Fibroblast of peridontal ligament (primary cell): ENCODE measurements at regions not wholly inside any gene's neighbourhood (a gene's known extent, or its start where the extent isn't known, plus 50 kb on each side); places are given as distances from the start of the nearest gene placed in this dataset.

ENCODE experiments used
- DNase-seq: peaks from one replicate; pipeline ENCODE4 v3.0.0-alpha.2; 2010; ENCODE audit errors: extremely low read depth

GRCh38 chr10:61091531-61091930 is 147.5 kb upstream of the RHOBTB1 start:
- DNase-seq: no peak

- no peak for DNase-seq
Observed at GRCh38 chr10:61089251-61089650, 145.3 kb upstream of the RHOBTB1 start.

DNA sequence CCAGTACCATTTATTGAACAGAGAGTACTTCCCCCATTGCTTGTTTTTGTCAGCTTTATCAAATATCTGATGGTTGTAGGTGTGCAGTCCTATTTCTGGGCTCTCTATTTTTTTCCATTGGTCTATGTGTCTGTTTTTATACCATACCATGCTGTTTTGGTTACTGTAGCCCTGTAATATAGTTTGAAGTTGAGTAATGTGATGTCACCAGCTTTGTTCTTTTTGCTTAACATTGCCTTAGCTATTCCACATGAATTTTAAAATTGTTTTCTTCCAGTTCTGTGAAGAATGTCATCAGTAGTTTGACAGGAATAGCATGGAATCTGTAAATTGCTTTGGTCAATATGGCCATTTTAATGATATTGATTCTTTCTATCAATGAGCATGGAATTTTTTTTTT is 140.5 kb upstream of the RHOBTB1 start:
- DNase-seq: no peak

DNA sequence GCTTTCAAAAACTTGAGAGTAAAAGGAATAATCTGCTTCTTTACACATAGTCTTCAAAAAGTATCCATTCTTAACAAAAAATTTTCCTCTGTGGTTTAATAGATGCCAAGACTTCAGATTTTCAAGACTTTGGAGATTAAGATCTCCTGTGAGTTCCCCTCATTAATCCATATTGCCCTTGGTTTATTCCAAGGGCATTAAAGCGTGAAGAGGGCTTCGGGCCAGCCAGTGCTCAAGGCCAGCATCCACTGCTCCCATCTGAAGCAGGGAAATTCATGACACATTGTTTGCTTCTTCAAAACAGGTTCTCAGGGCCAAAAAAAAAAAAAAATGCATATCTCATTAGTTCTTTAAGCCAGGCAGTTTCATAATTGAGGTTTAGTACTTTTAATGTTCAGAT is 137.3 kb upstream of the RHOBTB1 start:
- DNase-seq: no peak

GRCh38 chr10:61078542-61079275 is 134.7 kb upstream of the RHOBTB1 start:
- peak; percentile 66 for DNase-seq

DNA sequence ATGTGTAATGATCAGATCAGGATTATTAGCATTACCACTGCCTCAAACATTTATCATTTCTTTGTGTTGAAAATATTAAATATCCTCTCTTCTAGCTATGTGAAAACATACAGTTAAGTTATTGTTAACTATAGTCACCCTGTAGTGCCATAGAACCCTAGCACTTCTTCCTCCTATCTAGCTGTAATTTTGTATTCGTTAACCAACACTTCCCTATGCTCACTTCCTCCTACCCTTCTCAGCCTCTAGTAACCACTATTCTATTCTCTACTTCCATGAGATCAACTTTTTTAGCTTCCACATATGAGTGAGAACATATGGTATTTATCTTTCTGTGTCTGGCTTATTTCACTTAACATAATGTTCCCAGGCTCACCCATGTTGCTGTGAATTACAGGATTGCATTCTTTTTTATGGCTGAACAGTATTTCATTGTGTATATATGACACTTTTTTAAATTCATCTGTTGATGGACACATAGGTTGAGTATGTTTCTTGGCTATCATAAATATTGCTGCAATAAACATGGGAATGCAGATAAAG is 132.7 kb upstream of the RHOBTB1 start:
- DNase-seq: no peak

GRCh38 chr10:61073391-61073790 is 129.4 kb upstream of the RHOBTB1 start:
- DNase-seq: no peak

GRCh38 chr10:61071580-61071979 is 127.6 kb upstream of the RHOBTB1 start:
- no peak for DNase-seq

- no peak for DNase-seq
Observed at GRCh38 chr10:61068471-61068870, 124.5 kb upstream of the RHOBTB1 start.

DNA sequence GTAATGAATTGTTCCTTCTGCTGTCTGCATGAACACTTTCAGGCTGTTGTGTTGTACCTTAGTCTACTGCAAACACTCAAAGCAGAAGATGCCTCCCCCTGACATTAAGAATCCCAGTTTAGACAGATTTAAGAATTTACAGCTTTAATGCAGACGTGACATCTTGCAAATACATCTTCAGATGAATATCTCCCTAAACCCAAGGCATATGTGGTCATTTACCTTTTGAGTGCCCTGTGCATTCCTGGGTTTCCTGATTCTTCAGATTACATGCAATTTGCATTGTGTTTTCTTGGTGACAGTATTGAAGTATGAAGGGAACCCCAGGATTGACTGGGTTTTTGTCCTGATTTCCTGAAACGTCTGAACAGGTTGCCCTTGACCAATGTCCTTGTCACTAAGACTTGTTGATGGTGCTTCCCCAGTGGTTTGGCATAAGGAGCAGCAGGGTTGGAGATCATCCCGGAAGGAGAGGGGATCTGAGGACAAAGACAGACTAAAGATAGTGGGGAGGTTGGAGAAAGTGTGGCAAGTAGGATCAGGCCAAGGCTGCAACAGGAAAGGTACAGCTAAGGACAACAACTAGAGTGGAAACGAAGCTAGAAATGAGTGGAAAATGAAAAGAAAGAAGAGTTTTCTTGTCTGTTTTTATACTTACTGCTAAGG is 123.8 kb upstream of the RHOBTB1 start:
- DNase-seq: no peak

DNA sequence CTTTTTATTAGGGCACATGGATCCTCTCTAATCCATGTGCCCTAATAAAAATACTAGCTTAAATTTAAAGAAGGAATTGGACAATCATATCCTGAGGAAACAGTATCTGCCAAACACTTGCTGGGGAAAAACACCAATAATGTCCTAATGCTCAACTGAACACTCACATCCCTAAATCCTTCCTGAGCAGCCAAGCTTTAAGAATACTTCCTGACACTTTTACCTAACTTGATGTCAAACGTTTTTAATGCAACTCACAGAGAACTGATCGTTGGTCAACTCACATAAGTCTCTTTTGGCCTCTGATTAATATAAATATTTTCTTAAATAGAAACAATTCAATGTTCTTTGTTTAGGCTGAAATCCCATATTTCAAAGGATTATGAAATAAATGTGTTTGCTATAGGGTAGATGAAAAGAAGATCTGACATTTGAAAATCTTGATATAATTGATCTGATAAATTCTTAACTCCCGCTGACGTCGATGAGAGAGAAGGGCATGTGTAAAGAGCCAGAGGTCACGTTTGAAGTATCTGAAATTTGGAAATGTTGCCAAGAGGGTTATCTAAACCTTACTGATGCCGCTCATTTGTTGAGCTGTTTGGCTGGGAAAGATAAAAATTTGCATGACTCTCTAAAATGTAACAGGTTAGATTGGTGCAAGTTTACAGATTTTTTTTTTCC is 122.8 kb upstream of the RHOBTB1 start:
- DNase-seq: no peak

DNA sequence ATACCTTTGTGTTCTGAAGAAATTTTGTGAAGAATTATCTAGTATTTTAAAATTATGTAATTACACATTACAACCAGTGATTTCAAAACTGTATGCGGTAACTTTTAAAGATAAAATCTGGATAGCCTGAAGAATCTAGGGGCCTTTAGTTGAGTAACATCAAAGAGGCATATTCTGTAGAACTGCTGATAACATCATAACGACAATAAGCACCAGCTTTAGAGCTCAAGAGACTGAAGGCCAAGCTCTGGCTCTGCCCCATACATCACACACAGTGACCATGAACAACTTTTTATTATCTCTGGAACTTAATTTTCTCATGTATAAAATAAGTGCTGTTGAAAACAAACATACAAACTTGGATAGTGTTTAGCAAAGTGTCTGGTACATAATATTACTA is 121.1 kb upstream of the RHOBTB1 start:
- no peak for DNase-seq

DNA sequence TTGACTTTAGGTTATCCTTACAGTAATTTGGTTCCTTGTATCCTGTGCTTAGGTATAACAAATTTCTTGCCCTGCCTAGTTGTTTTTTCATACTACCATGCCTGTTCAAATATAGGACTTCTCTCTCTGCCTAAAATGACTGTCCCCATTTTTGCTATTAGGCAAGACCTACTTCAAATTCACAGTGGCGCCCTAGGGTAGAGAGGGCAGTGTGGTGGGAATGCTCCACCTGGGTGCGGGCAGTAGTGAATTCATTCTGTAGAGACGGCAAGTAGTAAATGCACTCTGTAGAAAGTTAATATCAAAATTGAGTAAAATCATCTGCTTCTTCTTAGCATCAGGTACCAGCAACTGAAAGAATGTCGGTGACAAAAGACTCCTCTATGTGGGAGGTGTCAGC is 120.4 kb upstream of the RHOBTB1 start:
- DNase-seq: no peak

DNA sequence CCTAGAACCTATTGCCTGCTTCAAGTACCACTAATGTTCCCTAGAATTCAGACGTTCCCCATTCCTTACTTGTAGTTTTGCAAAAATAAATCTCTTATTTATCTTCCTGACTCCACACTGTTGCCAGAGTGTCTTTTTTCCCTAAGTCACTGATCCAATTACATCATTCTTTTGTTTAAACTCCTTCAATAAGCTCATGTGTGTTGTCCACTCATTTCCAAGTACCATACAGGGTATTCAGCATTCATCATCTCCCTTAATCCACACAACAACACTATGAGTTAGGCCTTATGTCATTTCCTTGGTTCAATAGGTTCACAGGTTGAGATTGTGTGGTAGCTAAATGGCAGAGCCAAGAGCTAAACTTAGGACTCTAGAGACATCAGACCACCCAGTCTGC is 119.9 kb upstream of the RHOBTB1 start:
- DNase-seq: no peak

DNA sequence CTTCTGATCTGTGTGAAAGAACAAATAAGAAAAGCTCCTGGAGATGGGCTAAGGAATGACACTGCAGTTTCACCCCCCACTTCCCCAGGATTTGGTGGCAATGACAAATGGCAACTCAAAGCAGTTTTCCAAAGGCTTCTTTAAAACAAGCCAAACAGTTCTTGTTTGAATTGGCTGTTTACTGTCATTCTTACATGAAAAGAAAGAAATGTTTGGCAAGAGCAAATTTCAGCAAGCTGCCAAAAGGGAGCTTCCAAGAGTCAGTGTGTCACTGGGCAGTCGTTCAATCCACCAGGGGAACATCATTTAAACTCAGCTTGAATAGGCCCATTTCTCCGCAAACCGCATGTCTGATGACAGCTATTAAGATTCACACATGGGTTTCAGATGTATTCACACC is 119.0 kb upstream of the RHOBTB1 start:
- DNase-seq: peak; percentile 31

GRCh38 chr10:61061923-61062504 is 118.0 kb upstream of the RHOBTB1 start:
- DNase-seq: no peak

GRCh38 chr10:61059636-61060035 is 115.7 kb upstream of the RHOBTB1 start:
- DNase-seq: no peak

DNA sequence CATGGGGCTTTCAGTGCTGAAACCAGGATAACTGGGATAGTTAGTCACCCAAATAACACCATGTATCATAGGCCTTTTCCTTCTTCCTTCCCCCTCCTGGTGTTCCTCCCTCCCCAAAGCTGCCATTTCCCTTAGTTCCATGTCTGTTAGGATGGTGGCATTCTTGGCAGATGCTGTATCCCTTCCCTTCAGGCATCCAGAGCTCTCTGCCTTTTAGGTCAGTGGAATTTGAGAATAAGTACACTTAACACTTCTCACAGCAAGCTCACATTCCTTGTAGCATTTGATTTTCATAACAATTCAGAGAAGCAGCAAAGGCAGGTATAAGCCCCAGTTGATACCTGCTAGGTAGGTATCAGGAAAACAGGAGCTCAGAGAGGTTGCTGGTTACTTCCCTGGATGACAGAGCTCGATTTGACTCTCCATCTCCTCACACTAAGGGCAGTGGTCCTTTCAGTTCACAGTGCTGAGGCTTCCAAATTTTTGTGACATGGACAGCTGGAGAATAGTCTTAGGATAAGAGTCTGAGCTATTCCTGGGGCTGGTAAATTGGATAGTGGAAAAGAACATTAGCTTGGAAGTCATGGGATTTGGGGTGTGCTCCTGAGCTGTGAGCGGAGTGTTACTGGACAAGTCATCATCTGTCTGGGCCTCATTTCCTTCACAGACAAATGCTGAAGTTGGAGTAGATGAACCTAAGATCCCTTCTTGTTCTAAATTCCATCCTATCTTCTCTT is 108.7 kb upstream of the RHOBTB1 start:
- no peak for DNase-seq

GRCh38 chr10:61051344-61051743 is 107.4 kb upstream of the RHOBTB1 start:
- no peak for DNase-seq

DNA sequence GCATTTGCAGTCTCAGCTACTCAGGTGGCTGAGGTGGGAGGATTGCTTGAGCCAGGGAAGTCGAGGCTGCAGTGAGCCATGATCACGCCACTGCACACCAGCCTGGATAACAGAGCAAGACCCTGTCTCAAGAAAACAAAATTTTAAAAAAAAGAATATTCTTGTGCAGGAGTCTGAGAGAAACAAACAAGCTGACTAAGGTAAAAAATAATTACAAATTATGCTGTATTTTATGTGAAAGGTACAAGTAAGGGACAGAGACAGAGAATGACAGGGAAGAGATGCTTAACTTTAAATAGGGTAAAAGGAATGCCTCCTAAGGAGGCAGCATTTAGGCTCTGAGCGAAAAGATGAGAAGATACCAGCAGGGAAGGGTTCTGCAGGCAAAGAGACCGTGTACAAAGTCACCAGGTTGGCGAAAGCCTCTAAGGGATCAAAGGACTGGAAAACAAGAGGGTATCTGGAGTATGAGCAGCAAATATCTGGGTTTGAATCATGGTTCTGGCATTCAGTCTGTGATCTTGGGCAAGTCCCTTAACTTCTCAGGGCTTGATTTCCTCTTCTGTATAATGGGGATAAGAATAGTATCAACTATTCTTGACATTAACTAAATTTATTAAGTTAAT is 106.2 kb upstream of the RHOBTB1 start:
- no peak for DNase-seq

DNA sequence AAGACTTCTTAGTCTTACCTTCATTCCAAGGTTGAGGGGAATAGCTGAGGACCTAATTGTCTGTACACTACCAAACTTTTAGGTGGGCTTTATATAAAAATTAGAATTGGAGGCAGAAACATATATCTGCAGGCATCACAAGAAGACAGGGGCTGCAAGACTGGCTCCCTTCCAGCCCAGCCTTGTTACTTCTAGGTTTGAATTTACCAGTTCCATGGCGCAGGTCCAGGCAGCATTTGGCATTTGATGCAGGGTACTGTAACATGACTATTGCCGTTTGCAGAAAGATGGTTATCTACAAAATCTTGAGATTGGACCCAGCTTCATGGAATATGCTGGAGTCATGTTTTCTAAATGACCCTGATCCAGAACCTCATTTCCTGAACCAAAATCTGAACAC is 105.4 kb upstream of the RHOBTB1 start:
- DNase-seq: no peak
